SK-N-MC (cell line): ENCODE measurements at regions not wholly inside any gene's neighbourhood (a gene's known extent, or its start where the extent isn't known, plus 50 kb on each side); places are given as distances from the start of the nearest gene placed in this dataset.

ENCODE experiments used
- EZH2 ChIP-seq: fragments of 200-600 bp; sonication (generic); IDR thresholded peaks from one replicate; pipeline ENCODE4 v1.6.1; 2017; ENCODE audit warnings: antibody characterized with exemption
- FOXP2 ChIP-seq: optimal IDR thresholded peaks from 2 replicates; pipeline ENCODE3; 2011; ENCODE audit warnings: mild to moderate bottlenecking, moderate library complexity; ENCODE audit not compliant: insufficient read depth; ENCODE audit errors: extremely low read length, control extremely low read depth
- POLR2AphosphoS5 ChIP-seq: IDR thresholded peaks from 2 replicates; pipeline ENCODE4 v1.6.1; 2012; ENCODE audit warnings: mild to moderate bottlenecking, low read depth, low read length, borderline replicate concordance

DNA sequence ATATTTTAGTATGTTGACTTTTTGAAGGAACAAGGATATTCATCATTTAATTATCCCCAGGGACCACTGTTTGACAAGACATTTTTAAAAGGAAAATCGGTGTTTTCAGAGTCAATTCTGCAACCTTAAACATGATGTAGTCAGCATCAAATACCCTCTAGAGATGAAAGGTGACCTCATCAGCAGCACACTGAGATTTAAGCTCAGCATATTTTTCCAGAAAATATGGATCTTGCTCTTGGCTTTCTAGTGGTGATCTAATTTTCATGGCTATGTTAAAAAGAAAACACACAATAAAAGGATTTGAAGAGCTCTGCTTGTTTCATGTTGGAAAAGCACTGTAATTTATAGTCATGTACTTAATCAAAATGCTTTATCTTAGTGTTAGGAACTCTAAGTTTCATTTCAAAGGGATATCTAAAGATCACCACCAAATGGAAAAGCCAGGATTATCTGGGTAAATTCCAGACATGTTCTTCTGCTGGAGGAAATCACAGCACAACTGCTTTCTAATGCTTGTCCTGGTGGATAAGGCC lies 487.2 kb downstream of the ENC1 start:
- TF ChIP-seq POLR2AphosphoS5 (no peak), EZH2 (no peak), FOXP2 (no peak)
